ENCODE measurements at regions not wholly inside any gene's neighbourhood (a gene's known extent, or its start where the extent isn't known, plus 50 kb on each side); places are given as distances from the start of the nearest gene placed in this dataset.

DNA sequence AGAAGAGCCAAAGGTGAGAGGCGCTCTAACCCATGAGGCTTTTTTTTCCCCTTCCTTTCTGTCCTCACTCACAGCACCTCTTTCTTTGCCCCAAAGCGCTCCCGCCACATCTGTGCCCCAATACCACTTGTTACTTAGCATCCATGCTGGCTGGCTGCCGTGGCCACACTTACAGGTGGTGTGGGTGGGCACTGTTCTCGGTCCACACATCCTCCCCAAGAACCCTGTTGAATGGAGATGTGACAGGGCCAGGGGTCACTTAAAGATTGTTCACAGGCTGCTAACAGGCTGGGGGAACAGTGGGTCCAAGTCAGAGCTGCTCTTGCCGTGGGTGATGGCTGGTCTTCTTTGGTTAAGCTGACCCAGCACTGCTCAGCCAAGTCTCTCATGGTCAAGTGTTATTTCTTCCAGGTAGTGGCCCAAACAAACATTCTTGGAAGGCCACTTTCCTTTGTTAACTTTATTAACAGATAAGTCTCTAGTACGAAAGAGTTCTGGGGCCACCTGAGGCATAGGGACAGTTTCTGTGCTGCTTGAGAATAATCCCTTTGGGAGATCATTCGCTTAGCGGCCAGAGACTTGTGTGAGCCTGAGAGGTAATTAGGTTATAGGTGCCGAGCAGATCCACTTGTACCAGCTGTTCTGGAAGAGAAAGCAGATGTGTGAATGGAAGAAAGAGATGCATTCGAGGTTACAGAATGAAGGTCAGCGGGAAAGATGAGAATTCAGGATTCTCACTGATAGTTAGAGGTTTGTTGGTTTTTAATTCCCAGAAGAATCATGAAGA lies 62.6 kb upstream of the IRF2BP2 start (continued):
- TF ChIP-seq, protein P1, sequence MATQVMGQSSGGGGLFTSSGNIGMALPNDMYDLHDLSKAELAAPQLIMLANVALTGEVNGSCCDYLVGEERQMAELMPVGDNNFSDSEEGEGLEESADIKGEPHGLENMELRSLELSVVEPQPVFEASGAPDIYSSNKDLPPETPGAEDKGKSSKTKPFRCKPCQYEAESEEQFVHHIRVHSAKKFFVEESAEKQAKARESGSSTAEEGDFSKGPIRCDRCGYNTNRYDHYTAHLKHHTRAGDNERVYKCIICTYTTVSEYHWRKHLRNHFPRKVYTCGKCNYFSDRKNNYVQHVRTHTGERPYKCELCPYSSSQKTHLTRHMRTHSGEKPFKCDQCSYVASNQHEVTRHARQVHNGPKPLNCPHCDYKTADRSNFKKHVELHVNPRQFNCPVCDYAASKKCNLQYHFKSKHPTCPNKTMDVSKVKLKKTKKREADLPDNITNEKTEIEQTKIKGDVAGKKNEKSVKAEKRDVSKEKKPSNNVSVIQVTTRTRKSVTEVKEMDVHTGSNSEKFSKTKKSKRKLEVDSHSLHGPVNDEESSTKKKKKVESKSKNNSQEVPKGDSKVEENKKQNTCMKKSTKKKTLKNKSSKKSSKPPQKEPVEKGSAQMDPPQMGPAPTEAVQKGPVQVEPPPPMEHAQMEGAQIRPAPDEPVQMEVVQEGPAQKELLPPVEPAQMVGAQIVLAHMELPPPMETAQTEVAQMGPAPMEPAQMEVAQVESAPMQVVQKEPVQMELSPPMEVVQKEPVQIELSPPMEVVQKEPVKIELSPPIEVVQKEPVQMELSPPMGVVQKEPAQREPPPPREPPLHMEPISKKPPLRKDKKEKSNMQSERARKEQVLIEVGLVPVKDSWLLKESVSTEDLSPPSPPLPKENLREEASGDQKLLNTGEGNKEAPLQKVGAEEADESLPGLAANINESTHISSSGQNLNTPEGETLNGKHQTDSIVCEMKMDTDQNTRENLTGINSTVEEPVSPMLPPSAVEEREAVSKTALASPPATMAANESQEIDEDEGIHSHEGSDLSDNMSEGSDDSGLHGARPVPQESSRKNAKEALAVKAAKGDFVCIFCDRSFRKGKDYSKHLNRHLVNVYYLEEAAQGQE (IDR thresholded peaks at IDR 0.05; ENCODE audit: low read depth) = no peak

DNA sequence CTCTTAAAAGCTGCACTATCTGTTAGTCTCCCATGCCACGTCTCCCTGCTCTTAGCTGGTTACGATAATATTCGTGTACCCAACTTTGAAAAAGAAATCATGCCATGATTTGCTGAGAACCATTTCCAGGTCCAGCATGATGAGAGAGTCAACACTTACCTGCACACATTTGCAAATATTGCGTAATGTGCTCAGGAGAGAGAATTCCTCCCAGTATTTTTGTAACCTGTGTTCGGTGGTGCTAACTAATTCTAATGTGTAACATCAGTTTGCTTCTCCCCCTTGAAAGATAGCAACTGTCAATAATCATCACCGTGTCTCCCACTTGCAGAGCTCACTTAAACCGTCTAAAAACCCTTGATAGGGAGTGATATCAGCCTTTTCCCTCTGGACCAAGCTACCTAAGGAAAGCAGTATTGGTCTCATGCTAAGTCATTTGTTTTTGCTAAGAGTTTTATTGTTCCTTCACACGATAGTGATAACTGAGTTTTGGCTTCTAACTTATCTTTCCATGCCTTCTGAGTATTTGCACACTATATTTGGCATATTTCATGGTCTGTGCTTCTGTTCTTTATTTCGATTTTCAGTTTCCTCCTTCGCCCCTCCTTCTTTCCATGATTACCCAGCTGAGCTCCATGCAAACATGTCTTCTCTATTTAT lies 61.1 kb upstream of the IRF2BP2 start:
- H3K9ac ChIP-seq (ENCODE audit: low read length) = no peak overlapping the region
- intact Hi-C loops (cut with micrococcal nuclease) = no loop called here
- DNase-seq (ENCODE audit: low read depth, low spot score) = no peak
- H3K9me2 ChIP-seq (ENCODE audit: insufficient read depth) = no peaks in the 10 kb centered on the region
- H3K36me3 ChIP-seq (ENCODE audit: control insufficient read depth in 1 of 2, insufficient read depth in 2 of 2, low read length in 2 of 2) = no peaks in the 10 kb centered on the region
- H3K4me2 ChIP-seq (ENCODE audit: low read length) = no peak overlapping the region
- no peak overlapping the region for H3K4me3 ChIP-seq (replicated peaks in 1 of 2; ENCODE audit: low read depth in 1 of 2, low read length in 2 of 2)
- H3K9me3 ChIP-seq (ENCODE audit: control insufficient read depth in 1 of 2, insufficient read depth in 1 of 2, low read depth in 1 of 2, low read length in 2 of 2) = peaks cover 0 to 5% of the 10 kb centered on the region in 2 experiments; a peak in 1 of 4 replicates
- H3K79me2 ChIP-seq (ENCODE audit: insufficient read depth, low read length) = no peaks in the 10 kb centered on the region
- TF ChIP-seq TCF7L2 (IDR thresholded peaks at IDR 0.05; ENCODE audit: borderline replicate concordance, extremely low read depth, insufficient read depth, insufficient read length) (no peak), FOSL1 (IDR thresholded peaks at IDR 0.05; ENCODE audit: low read depth) (no peak), RAD21 (IDR thresholded peaks at IDR 0.05; ENCODE audit: low read depth) (no peak), YY1 (IDR thresholded peaks at IDR 0.05; ENCODE audit: extremely low read depth, insufficient replicate concordance, low read depth, low read length) (no peak), CEBPB (IDR thresholded peaks at IDR 0.05; ENCODE audit: low read depth) (no peak), ZFX (IDR thresholded peaks at IDR 0.05) (no peak), ZNF274 (IDR thresholded peaks at IDR 0.05; ENCODE audit: low read depth, low read length) (no peak), EZH2phosphoT487 (IDR thresholded peaks at IDR 0.05; ENCODE audit: borderline replicate concordance) (no peak), SP1 (IDR thresholded peaks at IDR 0.05; ENCODE audit: low read depth) (no peak)
- TF ChIP-seq, protein P2, sequence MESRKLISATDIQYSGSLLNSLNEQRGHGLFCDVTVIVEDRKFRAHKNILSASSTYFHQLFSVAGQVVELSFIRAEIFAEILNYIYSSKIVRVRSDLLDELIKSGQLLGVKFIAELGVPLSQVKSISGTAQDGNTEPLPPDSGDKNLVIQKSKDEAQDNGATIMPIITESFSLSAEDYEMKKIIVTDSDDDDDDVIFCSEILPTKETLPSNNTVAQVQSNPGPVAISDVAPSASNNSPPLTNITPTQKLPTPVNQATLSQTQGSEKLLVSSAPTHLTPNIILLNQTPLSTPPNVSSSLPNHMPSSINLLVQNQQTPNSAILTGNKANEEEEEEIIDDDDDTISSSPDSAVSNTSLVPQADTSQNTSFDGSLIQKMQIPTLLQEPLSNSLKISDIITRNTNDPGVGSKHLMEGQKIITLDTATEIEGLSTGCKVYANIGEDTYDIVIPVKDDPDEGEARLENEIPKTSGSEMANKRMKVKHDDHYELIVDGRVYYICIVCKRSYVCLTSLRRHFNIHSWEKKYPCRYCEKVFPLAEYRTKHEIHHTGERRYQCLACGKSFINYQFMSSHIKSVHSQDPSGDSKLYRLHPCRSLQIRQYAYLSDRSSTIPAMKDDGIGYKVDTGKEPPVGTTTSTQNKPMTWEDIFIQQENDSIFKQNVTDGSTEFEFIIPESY (IDR thresholded peaks at IDR 0.05; ENCODE audit: extremely low read depth, insufficient replicate concordance, low read length) = no peak
- TF ChIP-seq, protein P3, sequence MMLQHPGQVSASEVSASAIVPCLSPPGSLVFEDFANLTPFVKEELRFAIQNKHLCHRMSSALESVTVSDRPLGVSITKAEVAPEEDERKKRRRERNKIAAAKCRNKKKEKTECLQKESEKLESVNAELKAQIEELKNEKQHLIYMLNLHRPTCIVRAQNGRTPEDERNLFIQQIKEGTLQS (IDR thresholded peaks at IDR 0.05) = no peak
- H4K20me1 ChIP-seq (ENCODE audit: insufficient read depth) = no peaks in the 10 kb centered on the region
- peaks cover 0 to 3% of the 10 kb centered on the region in 2 experiments; a peak in 1 of 4 replicates for H3K4me1 ChIP-seq (ENCODE audit: control insufficient read depth in 1 of 2, insufficient read depth in 2 of 2, low read length in 2 of 2)
- CTCF ChIA-PET = no interaction called here
- no peak for ATAC-seq
- no peaks in the 10 kb centered on the region for H3K27me3 ChIP-seq (ENCODE audit: insufficient read depth, low read length)
- POLR2A ChIA-PET = no interaction called here
- BruUV-seq (replicated peaks) = no TSS peak
- no peak overlapping the region for H3K27ac ChIP-seq (ENCODE audit: low read depth, low read length)
- H2AFZ ChIP-seq (ENCODE audit: low read depth, low read length, poor library complexity, severe bottlenecking) = no peak overlapping the region
- RAD21 ChIA-PET (ENCODE audit: low non-redundant PET in 1 of 2, low total read pairs in 2 of 2, uncharacterized antibody in 2 of 2, unreplicated experiment in 2 of 2) = no interaction called here
